Pons (tissue), 1 donor: ENCODE measurements at regions not wholly inside any gene's neighbourhood (a gene's known extent, or its start where the extent isn't known, plus 50 kb on each side); places are given as distances from the start of the nearest gene placed in this dataset.

ENCODE experiments used
- DNase-seq: peaks from one replicate; pipeline ENCODE4 v3.0.0-alpha.2; 2016; ENCODE audit warnings: low spot score

GRCh38 chr10:91137822-91138221 lies 82.6 kb upstream of the PCGF5 start:
- DNase-seq: no peak

DNA sequence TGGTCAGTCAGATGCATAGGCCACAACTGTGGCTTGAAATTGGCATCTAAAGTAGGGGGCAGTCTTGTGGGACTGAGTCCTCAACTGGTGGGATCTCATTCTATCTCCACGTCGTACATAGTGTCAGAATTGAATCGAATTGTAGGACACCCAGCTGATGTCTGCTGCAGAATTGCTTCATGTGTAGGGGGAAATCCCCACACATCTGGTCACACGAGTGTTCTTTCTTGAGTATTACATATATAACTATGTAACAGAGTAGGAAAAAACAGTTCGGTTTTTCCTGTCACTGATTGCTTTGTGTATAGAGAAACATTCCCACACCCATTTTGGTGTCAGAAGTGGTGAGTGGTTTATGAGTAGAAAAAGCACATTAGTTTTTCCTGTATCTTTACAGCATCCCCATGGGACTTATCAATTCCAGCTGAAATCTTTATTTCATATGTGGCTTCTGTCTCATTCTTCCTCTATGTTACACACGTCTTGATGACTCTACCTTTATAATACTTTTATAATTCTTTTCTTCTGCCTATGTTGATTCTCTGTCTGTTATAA lies 79.4 kb upstream of the PCGF5 start:
- DNase-seq: no peak

DNA sequence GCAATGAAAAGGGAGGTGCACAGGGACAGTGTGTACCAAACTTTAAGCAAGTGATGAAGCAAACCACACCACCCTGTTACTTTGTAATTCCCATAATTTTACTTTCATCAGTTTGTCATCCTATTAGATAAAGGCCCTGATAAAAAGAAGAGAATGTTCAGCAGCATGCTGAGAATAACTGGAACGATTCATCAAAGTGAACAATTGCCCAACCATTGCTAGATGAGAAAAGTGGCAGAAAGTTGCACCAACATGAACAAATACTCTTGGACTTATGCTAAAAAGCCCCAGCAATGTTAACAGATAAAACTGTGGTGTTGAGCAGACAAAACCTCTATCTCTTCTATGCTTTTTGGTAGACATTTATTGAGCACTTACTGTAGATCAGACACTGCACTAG lies 75.5 kb upstream of the PCGF5 start:
- DNase-seq: no peak

GRCh38 chr10:91146146-91146545 lies 74.3 kb upstream of the PCGF5 start:
- no peak for DNase-seq

GRCh38 chr10:91149550-91149949 lies 70.9 kb upstream of the PCGF5 start:
- no peak for DNase-seq

DNA sequence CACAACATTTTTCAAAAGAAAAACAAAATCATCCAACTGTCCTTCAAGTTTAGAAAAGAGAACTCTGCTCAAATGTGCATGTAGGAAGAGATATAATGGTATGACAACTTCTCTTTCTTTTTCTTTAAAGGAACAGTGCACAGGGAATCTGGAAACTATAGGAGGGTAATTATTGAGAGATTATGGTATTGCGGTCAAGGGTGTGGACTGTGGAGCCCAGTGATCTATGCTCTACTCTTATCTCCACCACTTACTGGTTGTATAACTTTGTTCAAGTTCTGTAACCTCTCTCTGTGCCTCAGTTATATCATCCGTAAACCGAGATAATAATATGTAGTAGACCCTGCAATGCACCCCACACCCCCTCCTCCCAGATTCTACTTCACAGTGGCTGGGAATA lies 69.8 kb upstream of the PCGF5 start:
- no peak for DNase-seq

DNA sequence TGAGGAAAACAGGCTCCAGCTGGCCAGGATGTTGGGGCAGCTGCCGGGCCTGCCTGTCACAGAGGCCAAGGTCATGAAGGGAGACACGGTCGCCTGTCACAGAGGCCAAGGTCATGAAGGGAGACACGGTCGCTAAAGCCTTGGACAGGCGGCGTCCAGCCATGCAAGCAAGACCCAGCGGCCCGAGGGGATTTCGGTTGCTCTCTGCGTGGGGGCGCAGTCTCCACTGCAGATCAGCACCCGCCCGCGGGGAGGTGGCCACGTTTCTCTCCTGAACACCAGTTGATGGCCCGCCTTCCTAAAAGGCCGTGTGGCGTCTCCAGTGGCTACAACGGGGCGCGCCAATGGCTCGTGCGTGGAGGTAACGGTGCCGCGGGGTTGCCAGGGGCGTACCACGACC lies 67.0 kb upstream of the PCGF5 start:
- DNase-seq: no peak

- no peak for DNase-seq
These were observed 65.6 kb upstream of the PCGF5 start for GRCh38 chr10:91154842-91155241.

DNA sequence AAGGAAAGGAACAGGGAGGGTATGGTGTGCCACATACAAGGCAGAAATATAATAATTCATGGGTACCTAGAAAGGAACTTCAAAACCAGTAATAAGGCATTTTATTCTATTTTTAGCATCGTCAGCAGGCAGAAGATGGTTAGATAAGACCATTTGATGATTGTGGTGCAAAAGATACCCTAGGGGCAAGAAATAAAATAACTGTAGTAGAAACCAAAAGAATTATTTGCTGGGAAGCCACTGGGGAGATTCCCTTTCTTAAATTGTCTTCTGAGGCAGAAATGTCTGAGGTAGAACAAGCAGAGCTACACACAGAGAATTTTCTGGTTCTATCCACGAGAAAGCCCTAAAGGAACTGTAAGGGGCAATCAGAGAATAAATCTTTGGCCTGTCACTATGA lies 64.3 kb upstream of the PCGF5 start:
- DNase-seq: no peak

- DNase-seq: peak; percentile 4
These were observed 61.1 kb upstream of the PCGF5 start for GRCh38 chr10:91159254-91159783.

GRCh38 chr10:91162050-91162494 lies 58.4 kb upstream of the PCGF5 start:
- peak; percentile 50 for DNase-seq

DNA sequence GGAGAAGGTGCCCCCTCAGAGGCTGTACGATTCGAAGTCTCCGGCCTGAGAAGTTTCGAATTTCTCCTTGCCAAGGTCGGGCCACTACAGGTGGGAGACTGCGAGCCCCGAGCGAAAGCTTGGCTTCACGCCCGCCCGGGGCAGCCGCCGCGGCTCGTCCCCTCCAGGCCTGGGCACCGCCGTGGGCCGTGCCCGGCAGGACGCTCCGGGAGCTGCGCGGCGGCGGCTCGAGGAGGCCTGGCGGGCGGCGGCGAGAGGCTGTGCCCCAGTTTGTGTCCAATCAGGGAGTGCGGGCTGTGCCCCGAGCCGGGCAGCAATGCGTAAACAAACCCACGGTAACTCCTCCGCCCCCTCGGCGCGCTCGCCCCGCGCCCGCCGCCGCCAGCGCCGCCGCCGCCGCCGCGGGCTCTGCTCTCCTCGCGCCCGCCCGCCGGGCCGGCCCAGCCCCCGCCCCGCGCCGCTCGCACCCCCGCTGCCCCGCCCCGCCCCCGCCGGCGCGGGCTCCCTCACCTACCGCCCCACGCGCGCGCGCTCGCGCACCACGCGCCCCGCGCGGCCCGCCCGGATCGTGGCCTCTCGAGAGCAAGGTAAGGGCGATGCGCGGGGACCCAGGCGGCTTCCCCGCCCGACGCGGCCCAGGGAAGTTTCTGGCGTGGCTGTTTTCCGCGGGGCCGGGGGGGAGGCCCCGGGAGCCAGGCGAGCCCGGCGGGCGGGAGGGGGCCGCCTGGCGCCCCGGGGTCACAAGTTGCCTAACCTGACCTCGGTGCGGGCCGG lies 57.8 kb upstream of the PCGF5 start:
- peak; percentile 69 for DNase-seq

GRCh38 chr10:91163269-91163868 lies 57.1 kb upstream of the PCGF5 start:
- peak; percentile 39 for DNase-seq

DNA sequence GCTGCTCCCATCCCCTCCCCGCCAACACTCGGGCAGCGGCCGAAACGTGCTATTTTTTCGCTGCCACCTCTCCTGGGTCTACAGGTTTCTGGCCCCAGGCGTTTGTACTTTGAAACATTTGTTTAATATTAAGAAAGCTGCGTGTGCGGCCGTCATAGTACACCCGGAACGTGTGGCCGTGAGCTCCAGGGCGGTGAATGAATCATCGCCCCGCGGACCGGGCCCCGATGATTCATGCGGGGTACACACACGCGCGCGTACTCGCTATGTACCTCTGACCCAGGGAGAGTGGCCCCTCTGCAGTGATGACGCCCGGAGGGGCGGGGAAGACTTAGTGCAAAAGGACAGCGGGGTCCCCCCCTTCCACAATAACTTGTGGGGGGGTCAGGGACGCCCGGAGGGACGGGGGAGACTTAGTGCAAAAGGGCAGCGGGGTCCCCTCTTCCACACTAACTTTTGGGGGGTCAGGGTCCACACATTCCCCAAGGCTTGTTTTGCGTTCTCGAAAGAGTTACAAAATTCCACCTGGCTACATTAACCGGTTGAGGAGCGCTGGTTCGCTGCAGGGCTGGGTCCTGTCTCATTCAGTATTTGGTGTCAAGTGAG lies 56.5 kb upstream of the PCGF5 start:
- DNase-seq: peak; percentile 42

DNA sequence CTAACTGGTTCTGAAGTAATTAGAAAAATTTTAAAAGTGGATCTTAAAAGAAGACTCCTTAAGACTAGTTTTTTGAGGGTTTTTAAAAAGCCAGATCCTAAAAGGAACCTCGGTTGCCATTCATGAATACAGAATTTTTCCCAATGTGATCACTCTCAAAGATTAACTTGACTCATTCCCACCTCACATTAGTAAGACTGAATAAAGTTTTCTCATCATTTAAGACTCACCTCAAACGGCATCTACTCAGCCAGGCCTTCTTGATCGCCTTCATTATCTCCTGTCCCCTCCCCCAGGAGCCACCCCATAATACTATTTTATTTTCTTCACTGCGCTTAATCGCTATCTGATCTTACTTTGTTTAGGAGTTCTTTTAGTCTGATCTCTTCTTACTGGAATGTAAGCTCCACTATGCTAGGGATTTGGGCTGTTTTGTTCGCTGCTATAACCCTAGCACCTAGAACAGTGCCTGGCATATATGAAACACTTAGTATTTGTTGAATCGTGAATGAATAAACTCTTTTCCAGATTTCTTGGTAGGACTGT lies 55.9 kb upstream of the PCGF5 start:
- DNase-seq: peak; percentile 37

GRCh38 chr10:91167406-91167805 lies 53.1 kb upstream of the PCGF5 start:
- DNase-seq: no peak

DNA sequence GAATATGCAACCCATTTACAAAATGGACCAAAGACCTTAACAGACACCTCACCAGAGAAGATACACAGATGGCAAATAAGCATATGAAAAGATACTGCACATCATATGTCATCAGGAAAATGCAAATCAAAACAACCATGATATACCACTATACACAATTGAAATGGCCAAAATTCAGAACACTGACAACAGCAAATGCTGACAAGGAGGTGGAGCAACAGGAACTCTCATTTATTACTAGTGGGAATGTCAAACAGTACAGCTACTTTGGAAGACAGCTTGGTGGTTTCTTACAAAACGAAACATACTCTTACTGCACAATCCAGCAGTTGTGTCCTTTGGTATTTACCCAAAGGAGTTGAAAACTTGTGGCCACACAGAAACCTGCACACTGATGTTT lies 50.0 kb upstream of the PCGF5 start:
- DNase-seq: no peak
